HG03039 (cell line): ENCODE measurements at regions not wholly inside any gene's neighbourhood (a gene's known extent, or its start where the extent isn't known, plus 50 kb on each side); places are given as distances from the start of the nearest gene placed in this dataset.

Experiments used
- ATAC-seq: cut with Tn5 transposase; IDR thresholded peaks from one replicate; pipeline ENCODE4 v1.9.1; 2021; ENCODE audit warnings: mild to moderate bottlenecking, moderate library complexity; ENCODE audit not compliant: unreplicated experiment

DNA sequence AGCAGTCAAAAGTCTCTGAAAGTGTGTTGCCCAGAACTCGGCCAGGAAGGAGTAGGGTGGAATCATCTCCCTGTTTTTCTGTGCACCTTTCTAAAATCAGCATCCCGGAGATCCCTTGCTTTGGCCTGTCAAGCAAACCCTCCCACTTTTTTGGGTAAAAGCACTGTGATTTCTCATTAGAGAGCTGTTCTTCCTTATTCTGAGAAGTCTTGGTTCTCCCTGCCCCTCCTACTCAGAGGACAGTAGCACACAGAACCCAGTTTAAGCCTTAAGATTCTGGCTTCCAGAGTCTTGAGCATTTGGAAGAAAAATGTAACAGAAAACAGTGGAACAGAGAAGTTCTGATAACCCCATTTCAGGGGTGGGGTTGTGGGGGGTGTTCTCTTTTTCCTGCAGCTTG lies 52.6 kb upstream of the KATNAL1 start:
- ATAC-seq: no peak

- no peak for ATAC-seq
Observed at GRCh38 chr13:30360586-30360985, 53.2 kb upstream of the KATNAL1 start.

- ATAC-seq: no peak
Observed at GRCh38 chr13:30362005-30362788, 54.8 kb upstream of the KATNAL1 start.

DNA sequence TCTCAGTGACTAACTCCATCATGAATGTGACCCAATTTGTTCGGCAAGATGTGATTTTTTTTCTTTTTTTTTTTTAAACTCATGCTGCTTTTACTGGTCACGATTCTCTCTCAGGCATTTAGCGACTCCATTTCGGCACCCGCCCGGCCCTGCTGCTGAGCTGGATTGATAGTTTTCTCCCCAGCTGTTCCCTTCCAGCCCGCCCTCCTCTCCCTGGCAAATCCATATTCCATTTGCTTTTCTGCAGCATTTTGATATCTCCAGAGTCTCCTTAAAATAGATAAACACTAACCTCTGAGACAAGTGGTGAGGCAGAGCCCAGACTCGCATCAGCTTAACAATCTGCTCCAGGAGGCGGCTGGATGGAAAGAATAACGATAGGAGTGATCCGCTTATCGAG lies 55.5 kb upstream of the KATNAL1 start:
- no peak for ATAC-seq

GRCh38 chr13:30363725-30364124 lies 56.4 kb upstream of the KATNAL1 start:
- ATAC-seq: no peak

DNA sequence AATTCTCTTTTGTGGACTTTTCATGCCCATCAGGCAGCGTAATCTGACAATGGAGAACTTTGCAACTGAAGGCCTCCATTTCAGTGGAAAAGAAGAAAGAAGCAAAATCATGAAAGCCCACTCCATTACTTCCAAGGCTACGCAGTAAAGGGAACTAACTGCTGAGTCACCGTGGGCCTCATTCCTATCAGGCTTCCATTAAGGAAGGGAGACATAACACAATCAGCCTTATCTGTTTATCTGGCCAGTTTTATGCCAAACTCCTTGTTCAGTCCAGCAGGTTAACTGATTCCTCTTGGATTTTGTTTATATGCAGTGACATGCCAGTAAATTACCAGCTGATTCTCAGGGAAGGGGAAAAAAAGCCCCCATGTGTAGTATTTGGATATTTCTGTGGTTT lies 56.8 kb upstream of the KATNAL1 start:
- no peak for ATAC-seq

GRCh38 chr13:30364876-30365275 lies 57.4 kb upstream of the UBE2L5 start:
- no peak for ATAC-seq

- no peak for ATAC-seq
Observed at GRCh38 chr13:30366088-30366487, 56.2 kb upstream of the UBE2L5 start.

DNA sequence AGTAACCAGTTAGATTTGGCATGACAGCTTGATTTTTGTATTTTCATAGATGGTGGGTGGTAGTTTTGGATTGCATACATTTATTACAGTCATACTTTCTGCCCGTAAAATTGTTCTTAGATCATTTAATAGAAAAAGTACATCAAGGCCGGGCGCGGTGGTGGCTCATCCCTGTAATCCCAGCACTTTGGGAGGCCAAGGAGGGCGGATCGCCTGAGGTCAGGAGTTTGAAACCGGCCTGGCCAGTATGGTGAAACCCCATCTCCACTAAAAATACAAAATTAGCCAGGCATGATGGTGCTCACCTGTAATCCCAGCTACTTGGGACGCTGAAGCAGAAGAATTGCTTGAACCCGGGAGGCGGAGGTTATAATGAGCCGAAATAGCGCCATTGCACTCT lies 55.0 kb upstream of the UBE2L5 start:
- ATAC-seq: no peak

GRCh38 chr13:30370146-30370545 lies 52.1 kb upstream of the UBE2L5 start:
- no peak for ATAC-seq

DNA sequence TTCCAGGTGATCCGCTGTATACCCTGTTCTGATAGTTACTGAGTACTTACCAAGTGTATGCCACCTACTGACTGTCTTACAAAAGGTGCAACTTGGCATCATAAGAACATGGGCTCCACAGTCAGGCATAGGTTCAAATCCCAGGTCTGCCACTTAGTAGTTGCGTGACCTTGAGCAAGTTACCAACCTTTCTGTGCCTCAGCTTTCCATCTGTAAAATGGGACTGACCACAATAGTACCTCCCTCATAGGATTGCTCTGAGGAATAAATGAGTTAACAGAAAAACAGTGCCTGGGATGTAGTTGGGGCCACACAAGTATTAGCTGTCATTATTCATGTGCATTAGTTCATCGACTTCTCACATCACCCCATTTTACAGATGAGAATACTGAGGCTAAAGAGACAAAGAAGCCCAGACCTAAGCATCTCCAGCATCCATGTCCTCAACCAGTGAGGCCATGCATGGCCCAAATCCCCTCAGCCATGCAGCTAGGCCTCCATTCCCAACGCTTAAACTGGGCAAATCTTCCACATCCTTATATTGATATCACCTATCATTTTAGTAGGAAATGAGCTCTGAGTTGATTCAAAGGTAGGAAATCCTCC lies 51.3 kb upstream of the UBE2L5 start:
- ATAC-seq: no peak

DNA sequence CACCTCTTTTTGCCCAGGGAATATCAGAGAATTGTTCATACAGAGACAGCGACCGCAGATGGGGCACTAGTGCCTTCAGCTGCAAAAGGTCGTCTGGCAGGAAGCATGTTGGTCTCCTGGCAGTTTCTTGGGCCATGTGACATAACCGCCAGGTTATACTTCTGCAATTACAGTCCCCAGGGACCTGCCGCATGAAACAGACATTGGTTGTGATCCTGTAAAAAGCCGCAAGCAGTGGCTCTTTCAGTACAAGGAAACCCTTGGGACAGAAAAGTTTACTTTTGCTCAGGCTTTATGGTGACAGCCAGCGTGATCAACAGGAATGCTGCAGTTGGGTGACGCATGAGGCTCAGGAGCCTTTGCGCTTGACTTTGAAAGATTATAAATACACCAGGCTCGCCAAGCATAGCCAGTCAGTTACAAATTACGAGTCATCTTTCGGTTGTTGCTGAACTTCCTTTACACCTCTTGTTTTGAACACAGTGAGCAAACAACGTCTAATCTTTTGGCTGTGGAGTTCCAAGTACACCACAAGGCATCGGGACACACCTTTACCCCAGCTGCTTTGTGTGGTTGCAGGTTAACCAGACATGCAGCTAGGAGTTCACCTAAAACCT lies 50.5 kb upstream of the UBE2L5 start:
- peak; percentile 60 for ATAC-seq
